Central memory CD8-positive, alpha-beta T cell (primary cell): ENCODE measurements at regions not wholly inside any gene's neighbourhood (a gene's known extent, or its start where the extent isn't known, plus 50 kb on each side); places are given as distances from the start of the nearest gene placed in this dataset.

Experiments used
- ATAC-seq: fragments of 150-1000 bp; cut with Tn5 transposase; replicated peaks from 2 replicates; pipeline ENCODE4 v1.10.0; 2022; ENCODE audit warnings: mild to moderate bottlenecking, moderate FRiP score, moderate number of reproducible peaks; ENCODE audit not compliant: poor library complexity, severe bottlenecking; ENCODE audit errors: extremely low read depth
- DNase-seq, 2 donors: peaks; one replicate each; pipeline ENCODE4 v3.0.0; 2021; ENCODE audit warnings: low spot score in 2 of 2
- H3K27ac Mint-ChIP-seq: one replicate; pipeline ENCODE4 v1.8.0; 2022; ENCODE audit warnings: low read depth, mild to moderate bottlenecking, moderate library complexity, mixed read lengths
- H3K27me3 Mint-ChIP-seq: one replicate; pipeline ENCODE4 v1.8.0; 2022; ENCODE audit warnings: mixed read lengths
- H3K36me3 Mint-ChIP-seq: one replicate; pipeline ENCODE4 v1.8.0; 2022; ENCODE audit warnings: mild to moderate bottlenecking, moderate library complexity, mixed read lengths; ENCODE audit not compliant: insufficient read depth
- H3K4me1 Mint-ChIP-seq: one replicate; pipeline ENCODE4 v1.8.0; 2022; ENCODE audit warnings: mixed read lengths
- H3K4me3 Mint-ChIP-seq: one replicate; pipeline ENCODE4 v1.8.0; 2022; ENCODE audit warnings: mild to moderate bottlenecking, moderate library complexity, mixed read lengths
- H3K9me3 Mint-ChIP-seq: one replicate; pipeline ENCODE4 v1.8.0; 2022; ENCODE audit warnings: mixed read lengths

- ATAC-seq: no peak
- H3K4me1 Mint-ChIP-seq: no peaks in the 10 kb centered on the region
- peaks cover 2% of the 10 kb centered on the region for H3K36me3 Mint-ChIP-seq
- DNase-seq: no peak
- H3K9me3 Mint-ChIP-seq: no peaks in the 10 kb centered on the region
- no peak overlapping the region for H3K27ac Mint-ChIP-seq
- H3K27me3 Mint-ChIP-seq: no peaks in the 10 kb centered on the region
- no peak overlapping the region for H3K4me3 Mint-ChIP-seq
Measured at GRCh38 chr5:56596155-56596554, 219.2 kb upstream of the MAP3K1 start.

- H3K27ac Mint-ChIP-seq: no peak overlapping the region
- H3K4me3 Mint-ChIP-seq: no peak overlapping the region
- no peaks in the 10 kb centered on the region for H3K4me1 Mint-ChIP-seq
- H3K9me3 Mint-ChIP-seq: no peaks in the 10 kb centered on the region
- ATAC-seq: no peak
- peaks cover 2% of the 10 kb centered on the region for H3K36me3 Mint-ChIP-seq
- H3K27me3 Mint-ChIP-seq: no peaks in the 10 kb centered on the region
- DNase-seq: no peak
Measured at GRCh38 chr5:56595566-56595965, 219.8 kb upstream of the MAP3K1 start.

GRCh38 chr5:56594792-56595191 is 220.6 kb upstream of the MAP3K1 start:
- ATAC-seq (no peak), DNase-seq (no peak)
- H3K27me3 Mint-ChIP-seq: no peaks in the 10 kb centered on the region
- no peak overlapping the region for H3K4me3 Mint-ChIP-seq
- H3K36me3 Mint-ChIP-seq: peaks cover 2% of the 10 kb centered on the region
- no peaks in the 10 kb centered on the region for H3K4me1 Mint-ChIP-seq
- H3K27ac Mint-ChIP-seq: no peak overlapping the region
- no peaks in the 10 kb centered on the region for H3K9me3 Mint-ChIP-seq

- H3K9me3 Mint-ChIP-seq: no peaks in the 10 kb centered on the region
- H3K27me3 Mint-ChIP-seq: no peaks in the 10 kb centered on the region
- H3K4me1 Mint-ChIP-seq: peaks cover 16% of the 10 kb centered on the region
- DNase-seq (no peak), ATAC-seq (no peak)
- H3K4me3 Mint-ChIP-seq: no peak overlapping the region
- H3K27ac Mint-ChIP-seq: no peak overlapping the region
- peaks cover 2% of the 10 kb centered on the region for H3K36me3 Mint-ChIP-seq
Measured at GRCh38 chr5:56591081-56591480, 224.3 kb upstream of the MAP3K1 start.

- ATAC-seq (no peak), DNase-seq (no peak)
- Mint-ChIP-seq H3K9me3 (no peaks in the 10 kb centered on the region), H3K27me3 (no peaks in the 10 kb centered on the region), H3K36me3 (peaks cover 2% of the 10 kb centered on the region), H3K4me1 (peaks cover 16% of the 10 kb centered on the region), H3K27ac (peak overlapping the region; percentile 84), H3K4me3 (no peak overlapping the region)
Measured at GRCh38 chr5:56589481-56589860, 225.9 kb upstream of the MAP3K1 start.

GRCh38 chr5:56588636-56589480 is 226.5 kb upstream of the MAP3K1 start:
- no peak overlapping the region for H3K4me3 Mint-ChIP-seq
- no peaks in the 10 kb centered on the region for H3K9me3 Mint-ChIP-seq
- ATAC-seq: peak; percentile 88
- H3K27me3 Mint-ChIP-seq: no peaks in the 10 kb centered on the region
- H3K36me3 Mint-ChIP-seq: peaks cover 2% of the 10 kb centered on the region
- peak overlapping the region; percentile 84 for H3K27ac Mint-ChIP-seq
- H3K4me1 Mint-ChIP-seq: peaks cover 16% of the 10 kb centered on the region
- peak; percentile 25 to 45 for DNase-seq

GRCh38 chr5:56588131-56588487 is 227.2 kb upstream of the MAP3K1 start:
- H3K9me3 Mint-ChIP-seq: no peaks in the 10 kb centered on the region
- H3K4me1 Mint-ChIP-seq: peaks cover 16% of the 10 kb centered on the region
- H3K36me3 Mint-ChIP-seq: peaks cover 2% of the 10 kb centered on the region
- H3K27ac Mint-ChIP-seq: peak overlapping the region; percentile 39
- peak overlapping the region; percentile 3 for H3K4me3 Mint-ChIP-seq
- peaks cover 7% of the 10 kb centered on the region for H3K27me3 Mint-ChIP-seq
- DNase-seq (no peak), ATAC-seq (no peak)

GRCh38 chr5:56587381-56588130 is 227.8 kb upstream of the MAP3K1 start:
- H3K27ac Mint-ChIP-seq: peak overlapping the region; percentile 39
- H3K9me3 Mint-ChIP-seq: no peaks in the 10 kb centered on the region
- peak overlapping the region; percentile 3 for H3K4me3 Mint-ChIP-seq
- H3K27me3 Mint-ChIP-seq: peaks cover 8% of the 10 kb centered on the region
- H3K4me1 Mint-ChIP-seq: peaks cover 16% of the 10 kb centered on the region
- DNase-seq: no peak
- no peak for ATAC-seq
- peaks cover 2% of the 10 kb centered on the region for H3K36me3 Mint-ChIP-seq

GRCh38 chr5:56585999-56586691 is 229.2 kb upstream of the MAP3K1 start:
- no peak for ATAC-seq
- Mint-ChIP-seq H3K27ac (no peak overlapping the region), H3K4me1 (peaks cover 16% of the 10 kb centered on the region), H3K36me3 (no peaks in the 10 kb centered on the region), H3K9me3 (no peaks in the 10 kb centered on the region), H3K4me3 (no peak overlapping the region), H3K27me3 (peaks cover 17% of the 10 kb centered on the region)
- DNase-seq: no peak

GRCh38 chr5:56585461-56585860 is 229.9 kb upstream of the MAP3K1 start:
- Mint-ChIP-seq H3K36me3 (no peaks in the 10 kb centered on the region), H3K27ac (no peak overlapping the region), H3K4me1 (peaks cover 16% of the 10 kb centered on the region), H3K9me3 (no peaks in the 10 kb centered on the region), H3K4me3 (no peak overlapping the region), H3K27me3 (peaks cover 17% of the 10 kb centered on the region)
- ATAC-seq (no peak), DNase-seq (no peak)

GRCh38 chr5:56581426-56581825 is 233.9 kb upstream of the MAP3K1 start:
- H3K36me3 Mint-ChIP-seq: no peaks in the 10 kb centered on the region
- no peaks in the 10 kb centered on the region for H3K4me1 Mint-ChIP-seq
- peaks cover 17% of the 10 kb centered on the region for H3K27me3 Mint-ChIP-seq
- no peaks in the 10 kb centered on the region for H3K9me3 Mint-ChIP-seq
- no peak overlapping the region for H3K4me3 Mint-ChIP-seq
- DNase-seq: no peak
- no peak for ATAC-seq
- no peak overlapping the region for H3K27ac Mint-ChIP-seq

- H3K9me3 Mint-ChIP-seq: no peaks in the 10 kb centered on the region
- H3K27me3 Mint-ChIP-seq: peaks cover 17% of the 10 kb centered on the region
- no peak for DNase-seq
- no peak for ATAC-seq
- H3K4me1 Mint-ChIP-seq: no peaks in the 10 kb centered on the region
- no peak overlapping the region for H3K27ac Mint-ChIP-seq
- H3K4me3 Mint-ChIP-seq: no peak overlapping the region
- H3K36me3 Mint-ChIP-seq: no peaks in the 10 kb centered on the region
Measured at GRCh38 chr5:56580864-56581263, 234.5 kb upstream of the MAP3K1 start.
